Inflammatory macrophage treated with lipopolysaccharide for 4 hours (primary cell): ENCODE measurements at regions not wholly inside any gene's neighbourhood (a gene's known extent, or its start where the extent isn't known, plus 50 kb on each side); places are given as distances from the start of the nearest gene placed in this dataset.
A peak's percentile ranks its signal among the peaks of the same experiment; 100 is the strongest.

ENCODE experiments used
- DNase-seq: peaks from one replicate; pipeline ENCODE4 v3.0.0-alpha.2; 2020

DNA sequence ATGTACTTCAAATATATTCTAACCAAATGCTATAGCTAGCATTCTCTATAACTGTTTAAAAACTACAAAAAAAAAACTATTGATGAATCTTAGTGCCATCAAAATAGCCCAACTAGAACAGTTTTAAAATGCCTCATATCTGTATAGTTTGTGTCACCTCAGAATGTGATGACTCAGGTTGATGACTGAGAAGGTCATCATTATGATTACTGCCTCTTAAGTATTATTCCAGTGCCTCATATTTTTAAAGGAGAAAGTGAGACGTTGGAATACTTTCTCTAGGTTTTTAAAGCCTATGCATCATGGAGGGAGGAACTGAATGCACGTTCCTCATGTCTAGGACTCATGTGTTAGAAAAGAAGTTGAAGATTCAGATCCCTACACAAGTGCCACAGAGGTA is 88.2 kb downstream of the TMA16 start:
- DNase-seq: no peak

DNA sequence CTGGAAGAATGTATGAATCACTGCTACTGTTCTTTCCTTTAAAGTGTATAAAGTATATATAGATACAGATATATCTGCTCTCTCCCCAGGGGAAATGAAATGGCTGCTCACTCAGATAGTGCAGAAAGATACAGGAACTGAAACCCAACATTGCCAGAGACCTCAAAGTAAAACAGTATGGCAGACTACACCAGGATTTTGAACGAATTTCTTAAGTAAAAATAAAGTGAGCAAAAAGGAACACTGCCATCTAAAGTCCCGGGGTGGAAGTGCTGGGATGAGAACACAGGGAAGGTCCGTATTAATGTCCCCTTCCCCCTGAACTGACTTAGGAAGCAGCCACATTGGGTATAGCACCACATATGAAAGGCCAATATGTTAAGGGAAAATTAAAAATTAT is 93.4 kb downstream of the TMA16 start:
- DNase-seq: peak; percentile 68

DNA sequence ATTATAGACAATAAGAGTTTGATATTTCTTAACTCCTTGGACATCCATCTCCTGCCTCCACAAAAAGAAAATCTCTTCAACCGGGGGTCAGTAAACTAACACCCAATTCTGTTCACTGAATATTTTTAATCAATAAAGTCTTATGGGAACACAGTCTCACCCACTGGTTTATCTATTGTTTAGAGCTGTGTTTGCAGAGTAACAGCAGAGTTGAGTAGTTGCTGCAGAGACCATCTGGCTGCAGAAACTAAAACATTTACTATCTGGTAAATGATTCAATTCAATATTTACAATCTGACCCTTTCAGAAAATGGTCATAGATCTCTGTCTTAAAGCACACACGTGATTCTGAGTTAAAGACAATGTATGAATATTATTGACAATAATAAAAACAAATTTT is 94.0 kb downstream of the TMA16 start:
- no peak for DNase-seq

DNA sequence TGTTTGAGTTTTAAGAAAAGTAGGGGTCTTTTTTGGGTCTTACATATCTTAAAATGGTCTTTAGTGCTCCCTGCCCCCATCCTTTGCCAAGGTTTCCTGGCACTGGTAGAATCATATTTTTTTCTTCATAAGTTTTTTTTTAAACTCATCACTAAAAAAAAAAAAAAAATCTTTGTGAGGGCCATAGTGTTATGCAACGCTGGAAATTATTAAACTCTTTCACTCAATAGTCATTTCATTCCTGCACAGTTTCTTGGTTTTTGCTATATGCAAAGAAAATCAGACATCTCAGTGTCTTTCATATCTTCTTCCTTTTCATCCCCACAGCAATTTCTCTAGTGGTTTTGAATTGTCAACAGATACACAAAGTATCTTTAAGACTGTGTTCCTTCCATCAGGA is 95.6 kb downstream of the TMA16 start:
- DNase-seq: peak; percentile 66

DNA sequence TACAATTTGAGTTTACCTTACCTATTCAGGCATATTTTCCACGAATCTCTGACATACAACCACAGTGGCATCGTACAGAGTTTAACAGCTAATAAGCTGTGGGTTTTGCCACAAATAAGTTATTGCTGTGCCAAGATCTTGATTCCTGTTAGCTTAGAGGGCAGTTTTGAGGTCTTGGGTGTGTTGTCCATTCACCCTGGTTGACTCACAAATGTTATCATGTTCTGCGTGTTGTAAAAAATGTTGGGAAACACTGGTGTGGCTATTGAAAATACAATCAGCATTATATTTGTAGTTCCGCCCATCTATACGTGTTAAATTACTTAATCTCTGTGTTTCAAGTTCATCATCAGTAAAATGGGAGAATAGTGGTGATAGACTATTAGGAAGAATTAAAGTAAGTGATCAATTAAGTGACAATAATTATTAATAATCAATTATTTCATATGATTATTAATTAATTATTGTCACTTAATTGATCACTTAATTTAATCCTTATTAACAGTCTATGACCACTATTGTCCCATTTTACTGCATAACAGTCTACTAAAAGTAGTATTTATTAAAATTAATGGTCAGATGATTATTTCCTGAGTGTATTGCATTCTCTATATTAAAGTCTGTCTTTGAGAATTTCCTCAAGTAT is 96.3 kb downstream of the TMA16 start:
- peak; percentile 87 for DNase-seq

DNA sequence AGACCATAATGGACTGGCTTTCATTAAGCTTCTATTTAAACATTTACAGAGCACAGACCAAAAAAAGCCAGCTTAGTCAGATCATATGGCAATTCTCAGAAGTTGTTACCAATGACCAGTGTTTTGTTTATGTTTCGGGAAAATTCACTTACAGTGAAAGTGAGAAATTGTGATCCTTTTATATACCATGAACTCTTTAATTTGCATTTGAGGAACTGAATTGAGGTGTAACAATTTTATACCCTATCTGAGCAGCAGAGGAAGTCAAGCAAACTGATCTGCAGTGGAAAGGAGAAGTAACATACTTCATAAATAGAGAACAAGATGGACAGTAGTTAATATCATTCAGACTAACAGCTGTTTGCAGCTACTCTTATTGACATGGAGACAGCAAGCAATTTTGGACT is 97.1 kb downstream of the TMA16 start:
- DNase-seq: peak; percentile 80

DNA sequence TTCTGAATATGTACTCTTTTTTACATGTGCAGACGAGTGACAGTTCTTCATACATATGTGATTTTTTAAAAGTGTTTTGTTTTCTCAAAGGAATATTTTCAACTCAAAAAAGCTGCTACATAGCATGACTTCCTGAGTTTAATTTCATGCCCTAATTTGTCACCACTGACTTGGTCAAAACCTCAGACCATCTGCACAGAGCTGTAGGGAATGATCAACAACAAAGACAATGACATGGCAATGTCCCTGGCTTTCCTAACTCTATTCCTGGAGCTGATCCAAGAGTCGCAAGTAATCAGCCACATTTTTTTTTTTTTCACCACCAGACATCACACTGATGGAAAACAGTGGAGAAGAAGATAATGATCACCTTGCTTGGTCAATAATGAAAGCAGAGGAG is 97.7 kb downstream of the TMA16 start:
- peak; percentile 24 for DNase-seq

DNA sequence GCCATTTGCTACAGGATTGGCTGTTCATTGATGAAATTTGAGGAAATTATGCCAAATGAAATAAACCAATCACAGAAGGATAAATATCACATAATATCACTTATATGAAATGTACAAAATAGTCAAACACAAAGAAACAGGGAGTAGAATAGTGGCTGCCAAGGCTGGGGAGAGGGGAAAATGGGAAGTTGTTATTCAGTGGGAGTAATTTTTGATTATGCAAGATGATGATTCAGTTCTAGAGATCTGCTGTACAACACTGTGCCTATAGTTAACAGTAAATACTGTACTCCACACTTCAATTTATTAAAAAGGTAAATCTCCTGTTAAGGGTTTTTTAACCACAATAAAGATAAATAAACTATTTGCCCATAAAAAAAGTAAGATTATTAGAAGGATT is 101.1 kb downstream of the TMA16 start:
- DNase-seq: peak; percentile 83

DNA sequence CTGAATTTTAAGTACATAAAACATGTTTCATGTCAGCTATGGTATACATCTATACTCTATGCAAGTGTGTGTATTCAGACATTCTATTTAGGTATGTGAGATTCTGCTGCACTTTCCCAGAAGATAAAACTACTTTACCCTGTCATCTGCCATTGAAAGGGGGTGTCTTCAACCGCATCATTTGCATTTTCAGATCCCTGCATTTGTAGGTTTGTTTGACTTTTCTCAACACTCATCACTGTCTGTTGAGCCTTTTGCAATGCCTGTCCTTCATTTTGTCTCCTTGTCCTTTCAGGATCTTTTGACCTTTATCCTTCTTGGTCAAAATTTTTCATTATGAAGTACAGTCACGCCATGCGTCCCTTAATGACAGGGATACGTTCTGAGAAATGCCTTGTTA is 103.5 kb downstream of the TMA16 start:
- no peak for DNase-seq

DNA sequence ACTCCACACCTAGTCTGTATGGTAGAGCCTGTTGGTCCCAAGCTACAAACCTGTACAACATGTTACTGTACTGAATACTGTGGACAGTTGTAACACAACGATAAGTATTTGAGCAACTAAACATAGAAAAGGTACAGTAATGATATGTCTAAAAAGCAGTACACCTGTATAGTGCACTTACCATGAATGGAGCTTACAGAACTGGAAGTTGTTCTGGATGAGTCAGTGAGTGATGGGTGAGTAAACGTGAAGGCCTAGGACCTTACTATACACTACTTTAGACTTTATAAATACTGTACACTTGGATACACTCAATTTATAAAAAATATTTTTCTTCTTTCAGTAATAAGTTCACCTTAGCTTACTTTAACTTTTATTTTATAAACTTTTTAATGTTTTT is 104.0 kb downstream of the TMA16 start:
- DNase-seq: no peak

DNA sequence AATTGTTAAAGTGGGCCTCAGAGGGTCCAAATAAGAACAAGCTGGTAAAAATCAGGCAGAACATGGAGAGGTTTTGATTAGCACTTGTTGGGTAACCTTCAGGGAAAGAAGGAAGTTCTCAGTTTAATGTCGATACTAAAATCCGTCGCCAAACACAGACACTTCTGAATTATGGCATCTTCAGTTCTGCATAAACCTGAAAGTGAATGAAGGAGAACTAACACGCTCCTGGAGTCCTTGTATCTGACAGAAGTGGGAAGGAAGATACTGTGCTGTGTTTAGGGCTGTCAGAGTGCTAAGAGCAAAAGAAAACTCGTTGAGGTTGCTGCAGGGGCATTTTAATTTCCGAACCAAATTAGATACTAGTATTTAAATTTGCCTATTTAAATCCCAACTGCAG is 106.2 kb downstream of the TMA16 start:
- peak; percentile 84 for DNase-seq

DNA sequence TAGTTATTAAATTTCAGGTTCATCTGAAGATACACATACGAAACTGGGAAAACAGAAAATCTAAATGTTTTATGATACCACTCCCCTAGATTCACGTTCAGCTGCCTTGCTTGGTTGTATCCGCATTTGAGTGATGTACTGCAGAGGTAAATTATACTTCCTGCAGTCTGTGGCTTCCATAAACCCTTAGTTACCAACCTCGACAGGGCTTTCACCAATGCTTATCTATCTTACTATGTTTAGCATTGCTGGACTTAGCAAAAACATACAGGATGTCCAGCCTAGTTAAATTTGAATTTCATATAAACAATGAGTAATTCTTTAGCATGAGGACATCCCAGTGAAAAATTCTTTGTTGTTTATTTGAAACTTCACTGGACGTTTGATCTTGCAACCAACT is 108.8 kb downstream of the TMA16 start:
- no peak for DNase-seq

DNA sequence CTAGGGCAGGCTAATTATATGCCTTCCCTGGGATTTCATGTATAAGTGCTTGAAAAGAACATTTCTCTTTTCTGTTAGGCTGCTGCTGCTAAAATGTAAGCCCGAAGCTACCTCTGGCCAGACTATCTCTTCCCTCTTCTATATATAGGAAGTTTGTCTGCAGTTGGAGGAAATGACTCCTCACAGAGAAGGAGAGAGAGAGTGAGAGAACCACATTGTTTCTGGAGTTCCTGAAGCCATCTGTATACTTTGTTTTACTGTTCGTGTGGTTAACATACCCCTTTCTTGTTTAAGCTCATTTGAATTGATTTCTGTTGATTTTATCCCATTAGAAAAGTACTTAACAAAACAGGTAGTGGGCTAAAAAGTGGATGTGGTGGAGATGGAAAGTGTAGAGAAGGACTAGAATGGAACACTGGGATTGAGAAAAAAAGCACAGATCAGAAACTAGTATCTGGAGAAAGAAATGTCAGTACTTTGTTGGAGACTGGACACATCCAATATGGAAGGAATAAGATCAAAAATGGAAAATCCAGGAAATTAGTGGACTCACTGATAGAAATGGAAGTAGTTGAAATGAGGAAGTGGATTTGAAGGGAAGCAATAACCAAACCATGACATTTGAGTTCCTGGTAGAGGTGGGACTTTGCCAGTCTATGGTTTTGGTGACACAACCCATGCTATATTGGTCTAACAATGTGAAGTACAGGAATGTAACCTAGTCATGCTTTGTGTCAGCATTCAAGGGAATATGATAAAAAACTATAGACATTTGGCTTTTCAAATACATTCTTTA is 112.6 kb downstream of the TMA16 start:
- DNase-seq: peak; percentile 84

DNA sequence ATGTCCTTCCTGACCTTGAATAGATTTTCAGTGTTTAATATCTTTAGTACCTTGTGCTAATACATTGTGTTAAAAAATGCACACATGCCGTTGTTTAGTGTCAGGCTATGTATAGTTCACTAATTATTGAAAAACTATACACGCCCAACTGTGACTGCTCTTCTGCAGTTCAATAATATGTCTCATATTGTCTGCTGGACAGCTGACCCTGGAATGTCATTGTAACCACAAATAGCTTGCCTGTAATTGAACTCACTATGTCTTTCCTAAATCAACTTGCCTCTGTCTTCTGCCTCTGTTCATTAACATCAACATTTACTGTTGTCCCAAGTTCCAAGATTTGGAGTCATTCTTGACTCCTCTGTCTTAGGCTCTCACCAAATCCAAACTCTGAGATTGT is 114.5 kb downstream of the TMA16 start:
- no peak for DNase-seq

DNA sequence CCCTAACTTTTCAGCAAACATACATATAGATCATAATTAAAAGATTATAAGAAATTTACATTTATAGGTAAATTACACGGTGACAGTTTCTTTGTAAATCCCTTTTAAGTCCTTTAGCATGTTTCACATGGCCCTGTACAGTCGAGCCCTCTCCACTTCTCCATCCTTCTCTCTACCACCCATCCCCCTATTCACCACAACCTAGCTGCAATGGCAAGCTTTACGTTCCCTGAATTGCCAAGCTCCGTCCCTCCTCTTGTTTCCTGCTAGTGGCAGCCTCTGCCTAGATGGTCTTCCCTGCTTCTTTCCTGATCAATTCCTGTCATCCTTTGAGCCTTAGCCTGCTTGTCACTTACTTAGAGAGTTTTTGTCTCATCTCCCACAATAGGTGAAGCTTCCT is 116.2 kb downstream of the TMA16 start:
- peak; percentile 50 for DNase-seq

DNA sequence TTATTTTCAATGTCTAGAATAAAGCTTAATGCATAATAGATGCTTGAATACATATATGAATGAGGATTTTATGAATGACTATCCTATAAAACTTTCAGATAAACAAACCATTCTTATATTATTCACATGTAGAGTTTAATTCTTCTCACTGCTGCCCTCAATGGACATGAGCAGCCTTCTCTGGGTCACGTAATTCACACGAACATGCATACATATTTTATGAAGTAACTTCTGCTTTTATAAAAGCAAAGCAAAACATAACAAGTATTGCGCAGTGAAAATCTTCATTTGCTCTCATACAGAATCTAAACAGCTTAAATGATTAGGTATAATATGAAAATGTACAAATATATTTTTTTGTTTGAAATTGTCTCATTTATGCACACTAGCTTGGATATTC is 116.7 kb downstream of the TMA16 start:
- peak; percentile 88 for DNase-seq

DNA sequence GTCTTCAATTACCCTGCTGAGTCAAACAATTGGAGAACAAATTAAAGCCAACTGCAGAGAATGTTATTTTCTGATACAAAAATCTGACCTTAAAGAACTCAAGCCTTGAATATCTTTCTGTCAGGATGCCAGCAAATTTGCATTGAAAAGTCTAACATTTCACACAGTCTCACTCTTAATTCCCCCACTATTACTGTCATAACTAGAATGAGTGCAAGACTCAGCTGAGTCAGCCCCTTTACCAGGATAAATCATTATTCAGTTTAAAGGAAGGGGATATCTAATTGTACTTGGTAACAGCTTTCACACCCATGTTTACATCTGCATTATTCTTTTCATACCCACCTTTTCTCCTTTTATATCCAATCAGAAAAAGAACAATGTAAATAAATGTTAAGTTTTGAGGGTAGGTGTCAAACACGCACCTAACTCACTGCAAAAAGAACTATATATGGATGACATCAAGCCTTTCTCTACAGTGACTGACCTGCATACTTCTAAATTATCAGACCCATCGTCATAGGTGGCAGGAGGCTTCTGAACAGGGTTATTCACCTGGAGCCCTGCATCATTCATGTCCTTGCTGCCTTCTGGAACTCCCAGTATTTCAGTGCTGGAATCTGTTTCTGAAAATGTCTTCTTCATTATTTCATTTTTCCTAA is 117.4 kb downstream of the TMA16 start:
- DNase-seq: peak; percentile 36

DNA sequence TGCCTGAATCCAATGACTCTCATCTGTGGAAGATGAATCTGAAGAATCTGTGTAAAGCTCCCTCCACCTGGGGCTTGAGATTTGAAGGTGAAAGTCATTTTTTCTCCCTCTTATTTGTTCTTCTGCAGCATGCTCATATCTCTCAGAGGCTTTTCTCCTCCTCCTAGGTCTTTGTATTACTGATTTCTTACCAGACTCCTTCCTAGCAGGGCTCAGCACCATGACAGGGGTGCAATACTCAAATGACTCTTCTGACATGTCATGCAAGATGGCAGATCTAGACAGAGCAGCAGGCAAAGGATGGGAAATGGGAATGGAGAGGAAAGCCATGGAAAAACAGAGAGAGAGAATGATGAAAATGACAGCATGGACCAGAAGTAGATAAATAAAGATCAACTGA is 118.3 kb downstream of the TMA16 start:
- peak; percentile 44 for DNase-seq

DNA sequence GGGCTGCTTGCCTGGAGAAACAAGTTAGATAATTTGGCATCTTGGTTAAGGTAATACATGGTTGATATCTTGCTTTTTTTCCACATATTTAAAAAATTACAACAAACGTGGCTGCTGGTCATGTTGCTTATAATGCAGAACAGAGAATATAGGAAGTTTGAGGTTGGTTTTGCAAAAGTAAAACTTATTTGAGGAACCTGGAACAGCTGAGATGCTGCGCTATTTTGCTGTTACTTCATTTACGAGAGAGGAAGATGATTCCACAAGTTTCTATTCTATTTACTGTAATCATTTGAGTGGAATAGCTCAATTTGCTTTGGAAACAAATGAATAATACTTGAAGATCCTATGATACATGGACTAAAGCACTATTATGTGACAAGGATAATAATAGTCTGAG is 118.9 kb downstream of the TMA16 start:
- DNase-seq: peak; percentile 96

DNA sequence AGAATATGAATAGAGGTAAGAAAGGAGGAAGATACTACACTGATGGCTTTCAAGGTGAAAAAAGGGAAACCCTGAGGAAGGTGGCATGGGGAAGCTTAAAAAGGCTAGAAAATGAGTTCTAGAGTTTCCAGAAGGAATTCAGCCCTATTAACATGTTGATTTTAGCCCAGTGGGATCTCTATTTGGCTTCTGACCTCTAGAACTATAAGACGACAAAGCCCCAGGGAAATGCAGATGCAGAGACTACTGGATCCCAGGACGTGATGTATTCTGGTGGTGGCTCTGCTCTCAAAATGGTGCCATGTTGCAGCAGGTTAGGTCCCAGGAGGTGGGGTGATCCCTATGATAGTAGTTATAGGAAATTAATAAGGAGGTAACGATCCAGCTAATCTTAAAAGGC is 120.4 kb downstream of the TMA16 start:
- DNase-seq: no peak

DNA sequence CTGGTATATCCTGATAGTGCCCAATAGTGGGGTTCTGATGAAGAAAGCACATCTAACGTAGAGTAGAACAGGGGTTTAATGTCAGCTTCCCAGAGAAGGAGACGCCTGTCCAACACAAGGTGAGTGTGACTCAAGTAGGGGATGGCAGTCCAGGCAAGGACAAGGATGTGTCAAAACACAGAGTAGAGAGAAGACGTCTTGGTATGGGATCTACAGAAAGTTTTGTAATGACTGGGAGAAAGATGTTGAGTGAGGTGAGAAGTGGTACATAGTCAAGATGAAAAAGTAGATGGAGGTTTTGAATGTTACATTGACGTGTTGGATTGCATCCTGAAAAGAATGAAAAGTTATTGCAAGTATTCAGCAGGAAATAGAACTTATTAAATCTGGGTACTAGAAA is 124.4 kb downstream of the TMA16 start:
- DNase-seq: no peak

DNA sequence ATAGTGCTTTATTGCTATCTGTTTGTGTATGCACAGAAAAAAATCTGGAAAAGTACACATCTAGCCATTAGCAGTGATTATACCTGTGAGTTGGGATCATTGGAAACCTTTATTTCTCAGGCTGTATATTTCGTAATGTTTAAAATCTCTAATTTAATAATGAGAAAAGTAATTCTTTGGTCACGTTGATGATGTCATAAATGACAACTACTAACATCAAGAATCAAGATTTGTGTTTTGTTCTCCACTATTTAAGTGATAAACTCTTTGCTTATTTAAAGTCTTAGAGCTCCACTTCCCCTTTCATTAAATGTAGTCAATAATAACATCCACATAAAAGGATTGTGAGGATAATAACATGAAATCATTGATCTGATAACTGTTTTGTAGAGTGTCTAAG is 126.2 kb downstream of the TMA16 start:
- DNase-seq: no peak

DNA sequence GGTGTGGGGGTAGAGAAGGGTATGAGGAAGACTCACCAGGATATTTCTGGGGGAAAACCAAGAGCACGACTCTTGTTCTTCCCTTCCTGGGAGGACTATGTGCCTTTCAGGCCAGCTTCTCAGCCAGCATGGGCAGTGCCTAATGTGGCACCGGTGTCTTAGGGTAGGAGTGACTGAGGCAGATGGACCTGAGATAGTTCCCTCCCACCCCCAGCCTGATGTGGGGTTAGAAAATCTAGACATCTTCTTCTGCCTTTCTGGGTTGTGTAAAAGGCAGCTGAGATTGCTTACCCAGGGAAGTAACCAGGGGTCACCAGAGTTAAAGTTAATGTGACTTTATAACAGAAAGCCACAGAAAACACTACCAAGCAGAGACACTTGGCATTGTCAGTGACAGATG is 127.3 kb downstream of the TMA16 start:
- peak; percentile 62 for DNase-seq

DNA sequence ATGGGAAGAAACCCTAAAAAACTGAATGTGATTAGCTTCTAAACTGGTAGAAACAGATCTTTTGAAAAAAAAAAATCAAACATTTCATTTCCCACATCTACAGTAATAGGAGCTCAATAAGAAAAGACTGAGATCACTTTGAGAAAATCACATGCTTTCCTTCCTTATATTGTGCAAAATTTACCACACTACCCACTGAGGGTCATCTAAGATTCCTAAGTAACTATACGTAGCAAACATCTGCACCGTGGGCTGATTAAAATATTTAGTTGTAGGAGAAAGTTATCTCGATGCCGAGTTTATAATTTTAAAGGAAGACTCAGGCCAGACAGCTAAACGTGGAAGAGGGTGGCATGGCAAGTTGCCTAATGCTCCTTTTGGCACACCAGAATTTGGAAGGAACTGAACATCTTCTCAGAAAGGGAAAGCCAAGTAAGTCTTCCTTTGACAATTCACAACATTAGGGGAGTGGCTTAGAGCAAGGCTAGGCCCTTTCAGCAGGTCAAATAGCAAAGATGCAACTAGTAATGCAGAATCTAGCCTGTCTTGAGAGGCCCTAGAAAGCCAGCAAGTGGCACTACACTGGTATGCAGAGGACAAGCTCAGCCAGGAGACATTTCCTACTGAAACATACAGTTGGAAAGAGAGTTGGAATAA is 128.0 kb downstream of the TMA16 start:
- peak; percentile 70 for DNase-seq
